ENCODE measurements at regions not wholly inside any gene's neighbourhood (a gene's known extent, or its start where the extent isn't known, plus 50 kb on each side); places are given as distances from the start of the nearest gene placed in this dataset.
A peak's percentile ranks its signal among the peaks of the same experiment; 100 is the strongest.

- TF ChIP-seq CTCF (IDR thresholded peaks at IDR 0.05) (no peak), EP300 (IDR thresholded peaks at IDR 0.05) (no peak), POLR2A (IDR thresholded peaks at IDR 0.05) (no peak), POLR2AphosphoS5 (IDR thresholded peaks at IDR 0.05) (no peak)
- Histone ChIP-seq H3K9me3 (no peaks in the 10 kb centered on the region), H3K4me1 (peaks cover 22 to 56% (median 25%) of the 10 kb centered on the region in 3 donors), H3K36me3 (no peaks in the 10 kb centered on the region), H3K4me3 (no peak overlapping the region), H3K27me3 (no peaks in the 10 kb centered on the region), H3K27ac (no peak overlapping the region)
- 60 to 61% methylated on average over 3 of the region's 3 CpGs for WGBS, 2 donors (ENCODE audit: low coverage in 1 of 2)
- ATAC-seq, result no peak
Observed at GRCh38 chr1:170219163-170219562, 73.4 kb downstream of the NTMT2 start.

GRCh38 chr1:170221031-170221430, 75.3 kb downstream of the NTMT2 start:
- TF ChIP-seq POLR2A (IDR thresholded peaks at IDR 0.05) (no peak), EP300 (IDR thresholded peaks at IDR 0.05) (no peak), POLR2AphosphoS5 (IDR thresholded peaks at IDR 0.05) (peak; percentile 35)
- WGBS, 2 donors (ENCODE audit: low coverage in 1 of 2), result 44% methylated on average over 1 of the region's 2 CpGs; no CpG with 5 or more reads in 1 of the 2 donors
- peak overlapping the region; percentile 57 to 81 (median 72) for H3K27ac ChIP-seq
- H3K36me3 ChIP-seq, result no peaks in the 10 kb centered on the region
- no peak overlapping the region for H3K4me3 ChIP-seq
- no peaks in the 10 kb centered on the region for H3K9me3 ChIP-seq
- H3K27me3 ChIP-seq, result no peaks in the 10 kb centered on the region
- peaks cover 15 to 49% (median 19%) of the 10 kb centered on the region in 3 donors for H3K4me1 ChIP-seq
- peak; percentile 94 for ATAC-seq

GRCh38 chr1:170221495-170221894, 75.7 kb downstream of the NTMT2 start:
- Histone ChIP-seq H3K27me3 (no peaks in the 10 kb centered on the region), H3K36me3 (no peaks in the 10 kb centered on the region), H3K27ac (peak overlapping the region; percentile 57 to 81 (median 72)), H3K4me1 (peaks cover 15 to 52% (median 19%) of the 10 kb centered on the region in 3 donors), H3K4me3 (no peak overlapping the region), H3K9me3 (no peaks in the 10 kb centered on the region)
- TF ChIP-seq CTCF (IDR thresholded peaks at IDR 0.05) (no peak), POLR2AphosphoS5 (IDR thresholded peaks at IDR 0.05) (no peak), EP300 (IDR thresholded peaks at IDR 0.05) (no peak), POLR2A (IDR thresholded peaks at IDR 0.05) (no peak)
- WGBS, 2 donors (ENCODE audit: low coverage in 1 of 2), result 45 to 71% methylated on average over 2 of the region's 2 CpGs
- ATAC-seq, result no peak

GRCh38 chr1:170224469-170224868, 78.7 kb downstream of the NTMT2 start:
- Histone ChIP-seq H3K27me3 (no peaks in the 10 kb centered on the region), H3K36me3 (no peaks in the 10 kb centered on the region), H3K4me1 (peaks cover 13 to 45% (median 15%) of the 10 kb centered on the region in 3 donors), H3K4me3 (no peak overlapping the region), H3K9me3 (no peaks in the 10 kb centered on the region), H3K27ac (peak overlapping the region in 3 of 4 donors; percentile 55 to 68 (median 65))
- WGBS, 2 donors (ENCODE audit: low coverage in 1 of 2), result 38% methylated on average over 3 of the region's 3 CpGs
- TF ChIP-seq CTCF (IDR thresholded peaks at IDR 0.05) (no peak), POLR2A (IDR thresholded peaks at IDR 0.05) (no peak), POLR2AphosphoS5 (IDR thresholded peaks at IDR 0.05) (no peak), EP300 (IDR thresholded peaks at IDR 0.05) (no peak)
- ATAC-seq, result no peak

- Histone ChIP-seq H3K4me1 (peaks cover 6 to 33% (median 7%) of the 10 kb centered on the region in 3 donors), H3K27ac (peak overlapping the region; percentile 47 to 65 (median 57)), H3K9me3 (no peaks in the 10 kb centered on the region), H3K27me3 (no peaks in the 10 kb centered on the region), H3K4me3 (no peak overlapping the region), H3K36me3 (no peaks in the 10 kb centered on the region)
- no peak for ATAC-seq
- no peak for TF ChIP-seq POLR2AphosphoS5 (IDR thresholded peaks at IDR 0.05)
- no peak for TF ChIP-seq POLR2A (IDR thresholded peaks at IDR 0.05)
- TF ChIP-seq CTCF (IDR thresholded peaks at IDR 0.05), result no peak
- no peak for TF ChIP-seq EP300 (IDR thresholded peaks at IDR 0.05)
- WGBS, 2 donors (ENCODE audit: low coverage in 1 of 2), result 27 to 73% methylated on average over 2 of the region's 2 CpGs
Observed at GRCh38 chr1:170225781-170226530, 80.2 kb downstream of the NTMT2 start.

Measured in gastroesophageal sphincter (tissue), 4 donors.